ENCODE measurements at regions not wholly inside any gene's neighbourhood (a gene's known extent, or its start where the extent isn't known, plus 50 kb on each side); places are given as distances from the start of the nearest gene placed in this dataset.
"Not testable (repeated sequence)": the region's sequence is repeated elsewhere in the genome, so short reads cannot be mapped to it uniquely, and the experiment has no call there.

GRCh38 chr7:130789436-130789835, 55.4 kb upstream of the KLF14 start:
- ATAC-seq (no peak), DNase-seq (no peak)
- H3K4me3 Mint-ChIP-seq, result no peak overlapping the region
- no peaks in the 10 kb centered on the region for H3K27me3 Mint-ChIP-seq
- no peaks in the 10 kb centered on the region for H3K9me3 Mint-ChIP-seq
- H3K4me1 Mint-ChIP-seq, result no peaks in the 10 kb centered on the region
- no peak overlapping the region for H3K27ac Mint-ChIP-seq

- no peaks in the 10 kb centered on the region for H3K4me1 Mint-ChIP-seq
- H3K9me3 Mint-ChIP-seq, result no peaks in the 10 kb centered on the region
- ATAC-seq, result no peak
- H3K27ac Mint-ChIP-seq, result no peak overlapping the region
- no peak overlapping the region for H3K4me3 Mint-ChIP-seq
- H3K27me3 Mint-ChIP-seq, result no peaks in the 10 kb centered on the region
- DNase-seq, result no peak
Observed at GRCh38 chr7:130791746-130792145, 57.7 kb upstream of the KLF14 start.

GRCh38 chr7:130793855-130794618, 60.0 kb upstream of the KLF14 start:
- DNase-seq (no peak), ATAC-seq (no peak)
- Mint-ChIP-seq H3K9me3 (peaks cover 4 to 5% of the 10 kb centered on the region in 2 donors), H3K4me3 (no peak overlapping the region), H3K27me3 (peaks cover 16% of the 10 kb centered on the region), H3K4me1 (no peaks in the 10 kb centered on the region), H3K27ac (no peak overlapping the region)

GRCh38 chr7:130794619-130794922, 60.6 kb upstream of the KLF14 start:
- no peak overlapping the region for H3K27ac Mint-ChIP-seq
- DNase-seq, result no peak
- ATAC-seq, result no peak
- peaks cover 4 to 5% of the 10 kb centered on the region in 2 donors for H3K9me3 Mint-ChIP-seq
- H3K4me1 Mint-ChIP-seq, result no peaks in the 10 kb centered on the region
- no peak overlapping the region for H3K4me3 Mint-ChIP-seq
- peaks cover 21% of the 10 kb centered on the region for H3K27me3 Mint-ChIP-seq

GRCh38 chr7:130796425-130796824, 62.4 kb upstream of the KLF14 start:
- H3K27me3 Mint-ChIP-seq, result peaks cover 37% of the 10 kb centered on the region
- not testable (repeated sequence) for H3K4me3 Mint-ChIP-seq, H3K27ac Mint-ChIP-seq, H3K4me1 Mint-ChIP-seq, H3K9me3 Mint-ChIP-seq, ATAC-seq, DNase-seq

- H3K9me3 Mint-ChIP-seq, result no peaks in the 10 kb centered on the region
- no peak overlapping the region for H3K27ac Mint-ChIP-seq
- DNase-seq (no peak), ATAC-seq (no peak)
- H3K4me1 Mint-ChIP-seq, result no peaks in the 10 kb centered on the region
- H3K27me3 Mint-ChIP-seq, result peaks cover 42% of the 10 kb centered on the region
- no peak overlapping the region for H3K4me3 Mint-ChIP-seq
Observed at GRCh38 chr7:130803127-130803526, 69.1 kb upstream of the KLF14 start.

- no peaks in the 10 kb centered on the region for H3K4me1 Mint-ChIP-seq
- H3K4me3 Mint-ChIP-seq, result no peak overlapping the region
- DNase-seq (no peak), ATAC-seq (no peak)
- peak overlapping the region in 1 of 2 donors; percentile 81 for H3K27ac Mint-ChIP-seq
- H3K9me3 Mint-ChIP-seq, result no peaks in the 10 kb centered on the region
- H3K27me3 Mint-ChIP-seq, result peaks cover 35% of the 10 kb centered on the region
Observed at GRCh38 chr7:130804220-130804619, 70.2 kb upstream of the KLF14 start.

- not testable (repeated sequence) for H3K4me3 Mint-ChIP-seq, H3K4me1 Mint-ChIP-seq, ATAC-seq, H3K9me3 Mint-ChIP-seq, H3K27me3 Mint-ChIP-seq, DNase-seq, H3K27ac Mint-ChIP-seq
Observed at GRCh38 chr7:130812819-130813218, 78.8 kb upstream of the KLF14 start.

GRCh38 chr7:130814778-130815335, 80.8 kb upstream of the KLF14 start:
- Mint-ChIP-seq H3K4me3 (no peak overlapping the region), H3K4me1 (no peaks in the 10 kb centered on the region), H3K9me3 (peaks cover 0 to 6% of the 10 kb centered on the region in 2 donors), H3K27me3 (peaks cover 7% of the 10 kb centered on the region), H3K27ac (no peak overlapping the region)
- no peak for ATAC-seq
- DNase-seq, result no peak

- H3K9me3 Mint-ChIP-seq, result peaks cover 0 to under 1% of the 10 kb centered on the region in 2 donors
- H3K4me3 Mint-ChIP-seq, result no peak overlapping the region
- H3K4me1 Mint-ChIP-seq, result peaks cover 12% of the 10 kb centered on the region
- no peak for DNase-seq
- ATAC-seq, result no peak
- H3K27me3 Mint-ChIP-seq, result peaks cover 3% of the 10 kb centered on the region
- no peak overlapping the region for H3K27ac Mint-ChIP-seq
Observed at GRCh38 chr7:130818056-130818455, 84.0 kb upstream of the KLF14 start.

GRCh38 chr7:130821864-130822263, 87.9 kb upstream of the KLF14 start:
- Mint-ChIP-seq H3K4me3 (no peak overlapping the region), H3K27me3 (no peaks in the 10 kb centered on the region), H3K4me1 (peaks cover 12% of the 10 kb centered on the region), H3K27ac (no peak overlapping the region), H3K9me3 (peaks cover 15 to 18% of the 10 kb centered on the region in 2 donors)
- DNase-seq (no peak), ATAC-seq (no peak)

- Mint-ChIP-seq H3K4me3 (no peak overlapping the region), H3K27me3 (no peaks in the 10 kb centered on the region), H3K27ac (no peak overlapping the region), H3K9me3 (peaks cover 23 to 25% of the 10 kb centered on the region in 2 donors), H3K4me1 (peaks cover 12% of the 10 kb centered on the region)
- ATAC-seq, result peak; percentile 67
- DNase-seq, result no peak
Observed at GRCh38 chr7:130822642-130823041, 88.6 kb upstream of the KLF14 start.

- no peak overlapping the region for H3K27ac Mint-ChIP-seq
- H3K4me3 Mint-ChIP-seq, result no peak overlapping the region
- no peaks in the 10 kb centered on the region for H3K27me3 Mint-ChIP-seq
- DNase-seq (no peak), ATAC-seq (no peak)
- peaks cover 12% of the 10 kb centered on the region for H3K4me1 Mint-ChIP-seq
- peaks cover 25% of the 10 kb centered on the region in 2 donors for H3K9me3 Mint-ChIP-seq
Observed at GRCh38 chr7:130823060-130823459, 89.1 kb upstream of the KLF14 start.

- Mint-ChIP-seq H3K27me3 (no peaks in the 10 kb centered on the region), H3K4me3 (no peak overlapping the region), H3K4me1 (peaks cover 12% of the 10 kb centered on the region)
Observed at GRCh38 chr7:130825819-130826218, 91.8 kb upstream of the KLF14 start.

GRCh38 chr7:130829415-130829814, 95.4 kb upstream of the KLF14 start:
- no peaks in the 10 kb centered on the region for H3K4me1 Mint-ChIP-seq
- ATAC-seq (no peak), DNase-seq (no peak)

More at GRCh38 chr7:130825819-130826218, 91.8 kb upstream of the KLF14 start:
- DNase-seq (no peak), ATAC-seq (no peak)
- Mint-ChIP-seq H3K27ac (no peak overlapping the region), H3K9me3 (peaks cover 34 to 39% of the 10 kb centered on the region in 2 donors)

GRCh38 chr7:130831322-130831721, 97.3 kb upstream of the KLF14 start:
- ATAC-seq (no peak), DNase-seq (no peak)
- Mint-ChIP-seq H3K4me3 (no peak overlapping the region), H3K9me3 (peaks cover 22 to 29% of the 10 kb centered on the region in 2 donors), H3K4me1 (no peaks in the 10 kb centered on the region), H3K27ac (no peak overlapping the region), H3K27me3 (no peaks in the 10 kb centered on the region)

More at GRCh38 chr7:130829415-130829814, 95.4 kb upstream of the KLF14 start:
- Mint-ChIP-seq H3K27me3 (no peaks in the 10 kb centered on the region), H3K4me3 (no peak overlapping the region), H3K9me3 (peaks cover 32 to 39% of the 10 kb centered on the region in 2 donors), H3K27ac (no peak overlapping the region)
